HEK293 (cell line): ENCODE measurements at regions not wholly inside any gene's neighbourhood (a gene's known extent, or its start where the extent isn't known, plus 50 kb on each side); places are given as distances from the start of the nearest gene placed in this dataset.

Source experiments
- REPIN1 ChIP-seq: fragments of 450-650 bp; formaldehyde crosslinking; IDR thresholded peaks from 2 replicates; pipeline ENCODE4 v1.5.1; 2017; ENCODE audit warnings: missing biosample characterization, missing genetic modification characterization, low read depth
- ZBTB49 ChIP-seq: fragments of 450-650 bp; formaldehyde crosslinking; IDR thresholded peaks from 2 replicates; pipeline ENCODE4 v1.5.1; 2016; ENCODE audit warnings: missing biosample characterization, missing genetic modification characterization, low read depth
- ZBTB7A ChIP-seq: fragments of 450-650 bp; formaldehyde crosslinking; IDR thresholded peaks from 2 replicates; pipeline ENCODE4 v1.5.1; 2016; ENCODE audit warnings: low read depth, missing biosample characterization, missing genetic modification characterization
- ZNF221 ChIP-seq: fragments of 450-650 bp; formaldehyde crosslinking; IDR thresholded peaks from 2 replicates; pipeline ENCODE4 v1.5.1; 2017; ENCODE audit warnings: missing biosample characterization, missing genetic modification characterization, borderline replicate concordance
- ZNF423 ChIP-seq: fragments of 450-650 bp; formaldehyde crosslinking; IDR thresholded peaks from 2 replicates; pipeline ENCODE4 v1.5.1; 2016; ENCODE audit warnings: missing biosample characterization, missing genetic modification characterization
- TF ChIP-seq, protein P1 (sequence below): fragments of 450-650 bp; formaldehyde crosslinking; IDR thresholded peaks from 2 replicates; pipeline ENCODE4 v1.5.1; 2016; ENCODE audit warnings: missing biosample characterization, missing genetic modification characterization

DNA sequence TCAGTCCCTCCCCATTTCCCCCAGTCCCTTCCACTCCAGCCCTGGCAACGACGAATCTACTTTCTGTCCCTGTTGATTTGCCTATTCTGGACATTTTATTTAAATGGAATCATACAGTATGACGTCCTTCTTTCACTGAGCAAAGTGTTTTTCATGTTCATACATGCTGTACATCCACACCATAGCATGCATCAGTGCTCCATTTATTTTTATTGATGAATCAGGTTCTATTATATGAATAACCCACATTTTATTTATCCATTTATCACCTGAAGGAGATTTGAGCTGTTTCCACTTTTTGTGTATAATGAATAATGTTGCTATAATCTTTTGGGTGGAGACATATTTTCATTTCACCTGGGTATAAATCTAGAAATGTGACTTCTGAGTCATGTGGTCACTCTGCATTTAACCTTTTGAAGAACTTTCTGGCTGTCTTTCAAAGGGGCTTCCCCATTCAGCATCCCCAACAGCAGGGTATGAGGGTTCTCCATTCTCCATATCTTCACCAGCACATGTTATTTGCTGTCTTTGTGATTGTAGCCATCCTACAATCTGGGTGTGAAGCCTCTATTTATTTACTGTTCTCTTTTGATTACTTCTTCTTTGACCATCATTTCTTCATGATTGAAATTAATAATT lies 531.7 kb downstream of the ETS1 start:
- TF ChIP-seq, protein P1, sequence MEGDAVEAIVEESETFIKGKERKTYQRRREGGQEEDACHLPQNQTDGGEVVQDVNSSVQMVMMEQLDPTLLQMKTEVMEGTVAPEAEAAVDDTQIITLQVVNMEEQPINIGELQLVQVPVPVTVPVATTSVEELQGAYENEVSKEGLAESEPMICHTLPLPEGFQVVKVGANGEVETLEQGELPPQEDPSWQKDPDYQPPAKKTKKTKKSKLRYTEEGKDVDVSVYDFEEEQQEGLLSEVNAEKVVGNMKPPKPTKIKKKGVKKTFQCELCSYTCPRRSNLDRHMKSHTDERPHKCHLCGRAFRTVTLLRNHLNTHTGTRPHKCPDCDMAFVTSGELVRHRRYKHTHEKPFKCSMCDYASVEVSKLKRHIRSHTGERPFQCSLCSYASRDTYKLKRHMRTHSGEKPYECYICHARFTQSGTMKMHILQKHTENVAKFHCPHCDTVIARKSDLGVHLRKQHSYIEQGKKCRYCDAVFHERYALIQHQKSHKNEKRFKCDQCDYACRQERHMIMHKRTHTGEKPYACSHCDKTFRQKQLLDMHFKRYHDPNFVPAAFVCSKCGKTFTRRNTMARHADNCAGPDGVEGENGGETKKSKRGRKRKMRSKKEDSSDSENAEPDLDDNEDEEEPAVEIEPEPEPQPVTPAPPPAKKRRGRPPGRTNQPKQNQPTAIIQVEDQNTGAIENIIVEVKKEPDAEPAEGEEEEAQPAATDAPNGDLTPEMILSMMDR (tag by site-specific recombination): no peak
- TF ChIP-seq ZNF221 (tag by site-specific recombination): no peak
- TF ChIP-seq REPIN1 (tag by site-specific recombination): no peak
- no peak for TF ChIP-seq ZNF423 (tag by site-specific recombination)
- TF ChIP-seq ZBTB7A (tag by site-specific recombination): no peak
- TF ChIP-seq ZBTB49: no peak
